ENCODE measurements at regions not wholly inside any gene's neighbourhood (a gene's known extent, or its start where the extent isn't known, plus 50 kb on each side); places are given as distances from the start of the nearest gene placed in this dataset.

- no peak for TF ChIP-seq CTCF (IDR thresholded peaks at IDR 0.05)
- no peak for TF ChIP-seq E2F5 (CRISPR knock-in tag; IDR thresholded peaks at IDR 0.05)
- TF ChIP-seq, protein P1, sequence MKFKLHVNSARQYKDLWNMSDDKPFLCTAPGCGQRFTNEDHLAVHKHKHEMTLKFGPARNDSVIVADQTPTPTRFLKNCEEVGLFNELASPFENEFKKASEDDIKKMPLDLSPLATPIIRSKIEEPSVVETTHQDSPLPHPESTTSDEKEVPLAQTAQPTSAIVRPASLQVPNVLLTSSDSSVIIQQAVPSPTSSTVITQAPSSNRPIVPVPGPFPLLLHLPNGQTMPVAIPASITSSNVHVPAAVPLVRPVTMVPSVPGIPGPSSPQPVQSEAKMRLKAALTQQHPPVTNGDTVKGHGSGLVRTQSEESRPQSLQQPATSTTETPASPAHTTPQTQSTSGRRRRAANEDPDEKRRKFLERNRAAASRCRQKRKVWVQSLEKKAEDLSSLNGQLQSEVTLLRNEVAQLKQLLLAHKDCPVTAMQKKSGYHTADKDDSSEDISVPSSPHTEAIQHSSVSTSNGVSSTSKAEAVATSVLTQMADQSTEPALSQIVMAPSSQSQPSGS (CRISPR knock-in tag; IDR thresholded peaks at IDR 0.05; ENCODE audit: borderline replicate concordance, low read depth) = no peak
- TF ChIP-seq NR3C1 (CRISPR knock-in tag; conservative IDR thresholded peaks at IDR 0.05; ENCODE audit: low read depth) = no peak
- TF ChIP-seq PRDM15 (CRISPR knock-in tag; IDR thresholded peaks at IDR 0.05) = no peak
- TF ChIP-seq ARID4B (CRISPR knock-in tag; IDR thresholded peaks at IDR 0.05; ENCODE audit: borderline replicate concordance) = no peak
- no peak for TF ChIP-seq ZNF232 (CRISPR knock-in tag; IDR thresholded peaks at IDR 0.05)
- no peak for TF ChIP-seq ZNF317 (CRISPR knock-in tag; IDR thresholded peaks at IDR 0.05; ENCODE audit: borderline replicate concordance, low read depth)
- TF ChIP-seq FOXK1 (CRISPR knock-in tag; IDR thresholded peaks at IDR 0.05) = no peak
- TF ChIP-seq NFATC4 (CRISPR knock-in tag; IDR thresholded peaks at IDR 0.05) = no peak
- TF ChIP-seq USF2 (CRISPR knock-in tag; IDR thresholded peaks at IDR 0.05) = no peak
Measured at GRCh38 chr10:107336061-107336460, 171.6 kb upstream of the SORCS1 start.

Data from WTC11 (cell line).